Muscle layer of colon (tissue), 2 donors: ENCODE measurements at regions not wholly inside any gene's neighbourhood (a gene's known extent, or its start where the extent isn't known, plus 50 kb on each side); places are given as distances from the start of the nearest gene placed in this dataset.

Experiments
- H3K27ac ChIP-seq: one replicate; pipeline ENCODE4 v1.7.0; 2013; ENCODE audit warnings: low read depth, mild to moderate bottlenecking, low read length, moderate library complexity
- H3K27me3 ChIP-seq, 2 donors: one replicate each; pipeline ENCODE4 v1.7.0; 2013; ENCODE audit warnings: low read length in 2 of 2, mild to moderate bottlenecking in 2 of 2; ENCODE audit not compliant: insufficient read depth in 2 of 2, control insufficient read depth in 1 of 2
- H3K36me3 ChIP-seq: one replicate; pipeline ENCODE4 v1.7.0; 2013; ENCODE audit warnings: mild to moderate bottlenecking, low read length; ENCODE audit not compliant: insufficient read depth
- H3K4me1 ChIP-seq: one replicate; pipeline ENCODE4 v1.7.0; 2013; ENCODE audit warnings: mild to moderate bottlenecking, low read length; ENCODE audit not compliant: insufficient read depth
- H3K4me3 ChIP-seq, 2 donors: one replicate each; pipeline ENCODE4 v1.7.0; 2013; ENCODE audit warnings: low read length in 2 of 2, low read depth in 1 of 2, mild to moderate bottlenecking in 1 of 2, moderate library complexity in 1 of 2
- H3K9ac ChIP-seq: one replicate; pipeline ENCODE4 v1.7.0; 2013; ENCODE audit warnings: low read length
- H3K9me3 ChIP-seq: one replicate; pipeline ENCODE4 v1.7.0; 2013; ENCODE audit warnings: mild to moderate bottlenecking, low read length
- donor health status: abdominal sarcoma.
- donor health status: Adenocarcinoma of cecum.

DNA sequence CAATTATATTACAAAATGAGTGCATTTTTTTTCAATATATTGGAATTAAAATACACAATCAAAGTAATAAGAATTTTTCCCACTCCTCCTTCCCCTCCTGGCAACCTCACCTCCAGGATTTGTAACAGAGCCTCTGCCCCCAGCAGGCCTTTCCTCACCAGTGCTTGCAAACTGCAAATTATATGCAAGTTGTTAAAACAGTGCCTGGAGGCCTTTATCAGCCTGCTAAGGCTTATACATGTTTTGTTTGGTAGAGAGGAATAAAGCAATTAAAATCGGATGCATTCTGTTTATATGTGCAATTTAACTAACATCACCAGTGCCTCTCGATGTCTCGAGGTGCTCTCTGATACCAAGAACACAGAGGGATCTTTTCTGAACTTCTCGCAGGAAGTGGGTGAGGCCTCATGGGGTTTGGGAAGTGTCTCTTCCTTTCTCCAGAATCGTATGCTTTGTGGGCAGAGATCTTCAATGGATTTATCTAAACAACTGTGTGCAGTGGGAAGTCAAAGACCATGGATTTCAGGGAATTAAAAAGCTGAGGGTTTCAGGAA, 186.8 kb downstream of the CDH26 start:
- Histone ChIP-seq H3K9me3 (no peaks in the 10 kb centered on the region), H3K4me3 (no peak overlapping the region), H3K4me1 (no peaks in the 10 kb centered on the region), H3K27ac (no peak overlapping the region), H3K27me3 (no peaks in the 10 kb centered on the region), H3K9ac (no peak overlapping the region), H3K36me3 (no peaks in the 10 kb centered on the region)

DNA sequence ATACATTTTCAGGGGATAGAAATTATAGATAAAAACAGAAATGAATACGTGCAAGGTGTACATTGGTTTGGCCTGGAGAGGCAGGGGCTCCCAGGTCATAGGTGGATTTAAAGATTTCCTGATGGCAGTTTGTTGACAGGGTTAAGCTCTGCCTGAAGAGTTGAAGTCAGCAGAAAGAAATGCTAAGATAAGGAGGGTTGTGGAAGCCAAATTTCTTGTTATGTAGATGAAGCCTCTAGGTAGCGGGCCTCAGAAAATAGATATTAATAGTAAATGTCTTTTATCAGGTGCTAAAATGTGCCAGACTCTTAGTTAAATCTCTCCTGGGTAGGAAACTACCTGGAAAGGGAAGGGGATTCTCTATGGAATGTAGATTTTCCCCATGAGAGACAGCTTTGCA, 188.8 kb downstream of the CDH26 start:
- Histone ChIP-seq H3K4me3 (no peak overlapping the region), H3K9ac (no peak overlapping the region), H3K4me1 (no peaks in the 10 kb centered on the region), H3K36me3 (no peaks in the 10 kb centered on the region), H3K27ac (no peak overlapping the region), H3K27me3 (no peaks in the 10 kb centered on the region), H3K9me3 (no peaks in the 10 kb centered on the region)

DNA sequence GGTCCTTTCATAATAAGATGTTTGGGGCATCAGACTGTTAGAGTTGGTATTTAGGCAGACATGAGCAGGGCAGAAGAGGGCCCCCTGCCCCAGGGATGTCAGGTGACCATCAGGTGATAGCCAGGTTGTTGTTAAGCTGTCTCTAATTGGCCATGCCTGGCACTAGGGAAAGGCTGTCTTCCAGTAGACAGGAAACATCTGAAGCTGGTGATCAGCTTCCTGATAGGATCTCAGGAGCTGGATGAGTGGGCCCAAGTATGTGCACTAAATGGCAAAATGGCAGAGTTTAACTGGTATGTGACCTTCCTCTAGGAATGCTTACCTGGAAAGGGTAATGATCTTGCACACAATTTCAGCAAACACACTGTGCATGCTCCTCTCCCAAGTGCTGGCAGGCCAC, 190.7 kb downstream of the CDH26 start:
- Histone ChIP-seq H3K4me1 (no peaks in the 10 kb centered on the region), H3K27ac (no peak overlapping the region), H3K9me3 (no peaks in the 10 kb centered on the region), H3K4me3 (no peak overlapping the region), H3K27me3 (no peaks in the 10 kb centered on the region), H3K9ac (no peak overlapping the region), H3K36me3 (no peaks in the 10 kb centered on the region)

DNA sequence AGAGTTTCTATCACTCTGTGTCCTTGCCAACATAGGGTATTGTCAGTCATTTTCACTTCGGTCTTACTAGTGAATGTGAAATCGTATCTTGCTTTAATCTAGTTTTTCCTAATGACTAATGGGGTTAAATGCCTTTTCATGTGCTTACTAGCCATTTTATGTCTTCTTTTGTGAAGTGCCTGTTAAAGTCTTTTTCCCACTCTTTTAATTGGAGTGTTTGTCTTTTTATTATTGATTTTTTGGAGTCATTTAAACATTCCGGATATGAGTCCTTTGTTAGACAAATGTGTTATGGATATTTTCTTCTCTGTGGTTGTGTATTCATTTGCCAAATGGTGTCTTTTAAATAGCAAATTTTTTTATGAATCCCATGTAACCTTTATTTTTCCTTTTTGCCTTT, 194.6 kb downstream of the CDH26 start:
- Histone ChIP-seq H3K9ac (no peak overlapping the region), H3K36me3 (no peaks in the 10 kb centered on the region), H3K27me3 (no peaks in the 10 kb centered on the region), H3K27ac (no peak overlapping the region), H3K4me3 (no peak overlapping the region), H3K4me1 (no peaks in the 10 kb centered on the region), H3K9me3 (no peaks in the 10 kb centered on the region)

DNA sequence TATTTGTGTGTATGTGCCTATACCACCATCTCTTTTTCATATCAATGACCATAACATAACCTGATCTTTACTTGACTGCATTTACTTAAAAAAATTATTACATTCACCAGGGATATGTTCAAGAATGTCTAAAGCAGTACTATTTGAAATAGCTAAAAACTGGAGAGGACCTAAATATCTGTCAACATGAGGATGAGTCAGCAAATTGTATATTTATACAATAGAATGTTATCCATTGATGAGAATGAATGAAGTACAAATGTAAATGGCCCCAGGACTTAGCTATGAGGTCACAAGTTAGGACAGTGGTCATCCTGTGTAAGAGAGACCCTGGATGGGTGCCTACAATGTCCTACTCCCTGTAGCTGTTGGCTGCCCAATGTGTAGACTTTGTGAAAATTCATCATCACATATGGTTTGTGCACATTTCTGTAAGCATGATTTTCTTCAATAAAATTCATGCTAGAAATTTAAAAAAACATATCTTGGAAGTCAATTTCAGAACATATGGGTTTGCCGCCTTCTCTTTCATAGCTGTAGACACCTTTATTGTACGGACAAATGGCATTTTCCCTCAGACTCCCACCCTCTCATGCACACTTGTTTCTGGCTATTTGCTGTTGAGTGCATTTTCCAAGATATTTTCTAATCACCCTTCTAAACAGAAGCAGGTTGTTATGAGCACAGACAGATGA, 202.4 kb downstream of the CDH26 start:
- Histone ChIP-seq H3K4me3 (no peak overlapping the region), H3K9ac (no peak overlapping the region), H3K36me3 (no peaks in the 10 kb centered on the region), H3K9me3 (no peaks in the 10 kb centered on the region), H3K27ac (no peak overlapping the region), H3K27me3 (no peaks in the 10 kb centered on the region), H3K4me1 (no peaks in the 10 kb centered on the region)

DNA sequence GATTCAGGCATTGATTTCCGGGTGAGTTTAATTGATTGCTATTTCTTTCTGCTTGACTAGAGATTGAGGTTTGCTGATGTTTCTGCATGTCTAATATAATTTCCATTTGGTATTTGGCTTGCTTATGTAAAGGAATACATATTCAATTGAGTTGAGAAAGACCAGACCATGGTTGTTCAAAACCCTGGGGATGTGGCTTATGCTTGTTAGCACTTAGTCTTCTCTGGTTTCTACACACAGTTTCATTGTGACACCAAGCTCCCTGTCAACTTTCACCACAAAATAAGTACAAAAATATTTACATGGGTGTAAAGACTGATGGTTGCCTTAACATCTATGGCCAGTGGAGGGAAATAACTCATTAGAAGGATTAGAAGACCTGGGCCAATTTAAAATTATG, 209.6 kb downstream of the CDH26 start:
- H3K9ac ChIP-seq, result no peak overlapping the region
- no peaks in the 10 kb centered on the region for H3K4me1 ChIP-seq
- no peak overlapping the region for H3K4me3 ChIP-seq
- no peak overlapping the region for H3K27ac ChIP-seq
- no peaks in the 10 kb centered on the region for H3K36me3 ChIP-seq
- H3K27me3 ChIP-seq, result no peaks in the 10 kb centered on the region
- H3K9me3 ChIP-seq, result no peaks in the 10 kb centered on the region

DNA sequence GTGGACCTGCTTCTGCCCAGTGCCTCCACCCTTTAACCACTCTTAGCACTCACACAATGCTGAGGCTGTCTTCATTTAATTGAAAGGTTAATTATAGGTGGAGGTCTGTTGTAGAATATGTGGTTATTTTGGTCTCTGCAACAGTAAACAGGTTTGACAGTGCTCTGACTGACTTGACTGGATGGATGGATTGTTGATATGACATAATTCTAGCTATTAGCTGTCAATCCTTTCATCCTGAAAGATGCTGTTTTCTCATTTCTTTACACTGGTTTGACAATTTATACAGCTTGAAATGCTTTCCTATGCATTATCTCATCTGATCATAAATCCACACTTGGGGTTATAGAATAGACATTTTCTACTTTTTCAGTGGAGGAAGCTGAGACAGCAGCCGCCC, 210.7 kb downstream of the CDH26 start:
- H3K36me3 ChIP-seq, result no peaks in the 10 kb centered on the region
- no peak overlapping the region for H3K4me3 ChIP-seq
- no peaks in the 10 kb centered on the region for H3K4me1 ChIP-seq
- H3K27me3 ChIP-seq, result no peaks in the 10 kb centered on the region
- H3K27ac ChIP-seq, result no peak overlapping the region
- H3K9ac ChIP-seq, result no peak overlapping the region
- H3K9me3 ChIP-seq, result no peaks in the 10 kb centered on the region

DNA sequence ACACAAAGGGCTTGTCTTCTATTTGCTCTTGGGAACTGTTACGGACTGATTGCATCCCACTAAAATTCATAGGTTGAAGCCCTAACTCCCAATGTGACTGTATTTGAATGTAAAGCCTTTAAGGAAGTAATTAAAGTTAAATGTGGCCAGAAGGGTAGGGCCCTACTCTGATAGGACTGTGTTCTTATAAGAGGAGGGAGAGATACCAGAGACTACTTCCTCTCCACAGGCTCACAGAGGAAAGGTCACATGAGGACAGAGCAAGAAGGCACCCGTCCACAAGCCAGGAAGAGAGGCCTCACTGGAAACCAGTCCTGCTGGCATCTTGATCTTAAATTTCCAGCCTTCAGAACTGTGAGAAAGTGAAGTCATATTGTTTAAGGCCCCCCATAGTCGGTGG, 211.9 kb downstream of the CDH26 start:
- H3K27me3 ChIP-seq, result no peaks in the 10 kb centered on the region
- no peak overlapping the region for H3K4me3 ChIP-seq
- no peak overlapping the region for H3K27ac ChIP-seq
- no peak overlapping the region for H3K9ac ChIP-seq
- H3K36me3 ChIP-seq, result no peaks in the 10 kb centered on the region
- H3K9me3 ChIP-seq, result no peaks in the 10 kb centered on the region
- H3K4me1 ChIP-seq, result no peaks in the 10 kb centered on the region

DNA sequence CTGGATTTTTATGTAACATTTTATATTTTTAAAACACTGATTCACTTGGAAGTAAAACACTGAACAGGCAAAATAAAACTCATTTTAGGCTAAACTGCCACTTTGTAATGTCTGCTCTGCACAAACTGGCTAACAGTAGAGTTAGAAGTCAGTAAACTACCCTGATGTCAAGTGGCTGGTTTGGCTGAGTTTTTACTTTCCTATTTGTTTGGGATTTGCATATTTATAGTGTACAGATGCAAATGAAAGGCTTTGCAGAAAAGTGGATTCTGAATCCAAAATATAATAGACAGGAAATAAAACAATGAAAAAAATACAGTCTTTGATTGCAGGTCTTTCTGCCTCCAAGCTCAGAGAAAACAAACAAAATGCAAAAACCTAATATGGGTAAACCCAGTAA, 213.1 kb downstream of the CDH26 start:
- Histone ChIP-seq H3K4me1 (no peaks in the 10 kb centered on the region), H3K36me3 (no peaks in the 10 kb centered on the region), H3K27ac (no peak overlapping the region), H3K9ac (no peak overlapping the region), H3K9me3 (no peaks in the 10 kb centered on the region), H3K4me3 (no peak overlapping the region), H3K27me3 (no peaks in the 10 kb centered on the region)

DNA sequence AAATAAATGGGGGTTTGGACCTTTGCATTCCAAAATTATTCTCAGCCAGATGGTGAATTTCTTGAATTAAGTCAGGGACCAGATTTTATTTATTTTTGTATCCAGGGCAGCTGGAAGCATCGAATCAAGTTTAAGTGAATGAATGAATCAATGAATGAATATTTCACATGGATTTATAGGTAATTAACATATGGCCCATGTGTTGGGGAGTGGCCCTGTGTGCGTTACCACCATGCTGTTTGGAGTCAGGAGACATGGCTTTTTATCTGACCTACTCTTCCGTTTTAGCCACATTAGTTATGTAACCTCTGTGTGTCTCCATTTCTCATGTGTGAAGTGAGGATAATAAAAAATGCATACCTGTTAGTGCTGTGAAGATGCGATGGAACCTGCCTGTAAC, 213.5 kb downstream of the CDH26 start:
- H3K27ac ChIP-seq, result no peak overlapping the region

DNA sequence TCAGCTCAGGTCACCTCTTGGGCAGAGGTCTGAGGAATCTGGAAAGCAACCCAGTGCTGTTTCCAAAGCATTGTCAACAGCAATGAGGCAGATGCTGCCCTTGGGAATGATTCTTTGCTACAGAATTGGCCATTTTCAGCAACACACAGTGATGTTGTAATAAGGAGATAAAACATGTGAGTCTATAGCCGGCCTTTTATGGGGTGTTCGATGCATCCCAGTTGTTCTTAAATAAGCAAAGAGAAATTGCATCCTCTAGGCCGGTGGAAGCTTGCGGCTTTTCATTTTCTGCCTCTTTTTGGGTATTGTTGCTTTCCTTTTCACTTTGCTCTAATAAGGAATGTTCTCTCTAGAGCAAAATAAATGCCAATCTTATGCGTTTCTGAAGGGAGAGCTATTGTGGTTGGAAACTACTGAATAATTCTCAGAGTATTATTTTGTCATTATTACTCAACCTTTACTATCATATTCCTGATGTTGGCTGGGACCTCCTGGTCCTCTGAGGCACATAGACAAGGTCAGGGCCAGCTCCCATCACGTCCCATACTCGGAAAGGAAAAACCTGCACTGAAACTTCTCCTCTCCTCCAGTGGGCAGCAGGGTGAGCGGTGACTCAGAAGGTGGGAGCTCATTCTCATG, 214.2 kb downstream of the CDH26 start:
- Histone ChIP-seq H3K36me3 (no peaks in the 10 kb centered on the region), H3K27ac (no peak overlapping the region), H3K9me3 (no peaks in the 10 kb centered on the region), H3K27me3 (no peaks in the 10 kb centered on the region), H3K4me1 (no peaks in the 10 kb centered on the region), H3K9ac (no peak overlapping the region), H3K4me3 (no peak overlapping the region)

More for the DNA sequence above, 213.5 kb downstream of the CDH26 start:
- H3K4me3 ChIP-seq, result no peak overlapping the region
- no peaks in the 10 kb centered on the region for H3K27me3 ChIP-seq
- no peaks in the 10 kb centered on the region for H3K4me1 ChIP-seq
- no peaks in the 10 kb centered on the region for H3K9me3 ChIP-seq
- no peaks in the 10 kb centered on the region for H3K36me3 ChIP-seq
- H3K9ac ChIP-seq, result no peak overlapping the region

DNA sequence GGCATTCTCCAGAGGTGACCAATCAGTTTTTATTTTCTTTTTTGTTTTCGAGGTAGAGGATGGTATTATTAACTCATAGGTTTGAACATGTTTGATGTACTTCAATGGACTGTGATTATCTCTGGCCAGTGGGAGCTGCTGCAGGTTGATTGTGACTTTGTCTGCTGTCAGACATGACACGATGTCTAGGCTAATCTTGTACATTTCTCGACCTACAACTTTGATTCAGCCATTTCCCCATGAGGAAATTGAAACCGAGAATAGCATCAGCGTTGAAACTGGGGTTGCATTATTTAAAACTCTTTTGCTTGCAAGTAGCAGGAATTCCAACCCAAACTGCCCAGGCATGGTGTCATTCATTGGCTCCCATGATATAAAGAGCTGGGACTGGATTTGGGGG, 218.9 kb downstream of the CDH26 start:
- Histone ChIP-seq H3K4me1 (no peaks in the 10 kb centered on the region), H3K4me3 (no peak overlapping the region), H3K9me3 (no peaks in the 10 kb centered on the region), H3K36me3 (no peaks in the 10 kb centered on the region), H3K27me3 (no peaks in the 10 kb centered on the region), H3K9ac (no peak overlapping the region), H3K27ac (no peak overlapping the region)
